Amniotic epithelial cell (primary cell): ENCODE measurements at regions not wholly inside any gene's neighbourhood (a gene's known extent, or its start where the extent isn't known, plus 50 kb on each side); places are given as distances from the start of the nearest gene placed in this dataset.
A peak's percentile ranks its signal among the peaks of the same experiment; 100 is the strongest.

Source experiments
- DNase-seq: peaks from one replicate; pipeline ENCODE4 v3.0.0-alpha.2; 2010; ENCODE audit warnings: low read depth

DNA sequence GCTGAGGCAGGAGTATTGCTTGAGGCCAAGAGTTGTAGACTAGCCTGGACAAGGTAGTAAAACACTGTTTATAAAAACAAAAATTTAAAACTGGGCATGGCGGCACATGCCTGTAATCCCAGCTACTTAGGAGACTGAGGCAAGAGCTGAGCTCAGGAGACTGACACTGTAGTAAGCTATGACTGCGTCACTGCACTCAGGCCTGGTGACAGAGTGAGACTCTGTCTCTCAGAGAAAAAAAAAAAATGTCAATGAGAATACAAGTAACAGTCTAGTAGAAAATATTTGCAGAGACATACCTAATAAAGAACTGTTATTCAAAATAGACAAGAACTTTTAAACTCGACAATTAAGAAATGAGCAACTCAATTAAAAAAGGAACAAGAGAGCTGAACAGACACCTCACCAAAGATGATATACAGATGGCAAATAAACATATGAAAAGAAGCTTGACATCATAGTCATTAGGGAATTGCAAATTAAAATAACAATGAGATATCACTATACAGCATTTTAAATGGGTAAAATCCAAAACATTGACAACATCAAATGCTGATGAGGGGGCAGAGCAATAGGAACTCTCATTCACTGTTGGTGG is 624.3 kb upstream of the ZEB2 start:
- DNase-seq = no peak

DNA sequence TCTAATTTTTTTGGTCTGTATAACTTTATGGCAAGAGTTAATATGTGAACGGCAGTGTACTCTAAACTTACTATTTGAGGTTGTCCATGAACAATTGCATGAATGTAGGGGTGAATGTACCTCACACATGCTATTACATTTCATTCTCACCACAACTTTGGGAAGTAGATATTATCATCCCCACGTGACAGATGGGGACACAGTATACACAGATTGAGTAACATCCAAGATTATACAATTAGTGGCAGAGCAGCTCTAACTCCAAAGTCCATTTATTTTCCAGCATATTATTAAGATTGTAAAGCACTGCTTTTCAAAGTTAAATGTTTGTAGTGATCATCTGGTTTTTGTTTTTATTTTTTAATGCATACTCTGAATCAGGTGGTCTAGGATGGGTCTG is 622.1 kb upstream of the ZEB2 start:
- DNase-seq = peak; percentile 12

DNA sequence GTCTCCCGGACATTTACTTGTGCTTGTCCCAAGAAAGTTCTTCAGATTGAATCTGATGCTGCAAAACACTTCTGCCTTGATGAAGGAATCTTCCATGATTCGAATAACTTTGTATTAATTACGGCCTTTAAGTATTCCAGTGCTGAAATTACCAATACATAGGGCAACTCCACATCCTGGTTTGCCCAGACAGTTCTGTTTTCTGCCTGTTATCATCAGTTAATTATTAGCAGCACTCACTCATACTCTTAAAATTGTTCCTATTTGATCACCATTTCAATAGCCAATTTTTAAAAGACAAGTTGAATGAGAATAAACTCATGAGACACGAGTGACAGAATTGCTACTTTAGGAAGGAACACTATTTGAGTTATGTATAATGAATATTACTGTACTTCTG is 620.7 kb upstream of the ZEB2 start:
- no peak for DNase-seq

DNA sequence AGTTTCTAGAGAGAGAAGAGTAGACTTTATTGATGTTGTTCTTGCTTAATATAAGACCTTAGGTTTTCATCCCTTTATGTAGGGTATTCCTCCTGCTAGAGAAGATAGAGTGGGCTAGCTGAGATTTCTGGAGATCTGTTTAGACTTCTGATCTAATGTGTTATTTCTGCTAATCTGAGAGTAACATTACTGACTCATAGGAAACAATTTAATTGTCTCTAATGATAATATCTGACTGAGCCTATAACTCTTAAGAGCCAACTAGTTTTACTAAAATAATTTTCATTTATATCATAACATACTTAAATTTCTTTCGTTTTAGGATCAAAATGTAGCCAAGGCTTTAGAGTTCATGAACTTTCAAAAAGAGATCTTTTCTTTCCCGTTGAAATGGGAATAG is 618.7 kb upstream of the ZEB2 start:
- no peak for DNase-seq

DNA sequence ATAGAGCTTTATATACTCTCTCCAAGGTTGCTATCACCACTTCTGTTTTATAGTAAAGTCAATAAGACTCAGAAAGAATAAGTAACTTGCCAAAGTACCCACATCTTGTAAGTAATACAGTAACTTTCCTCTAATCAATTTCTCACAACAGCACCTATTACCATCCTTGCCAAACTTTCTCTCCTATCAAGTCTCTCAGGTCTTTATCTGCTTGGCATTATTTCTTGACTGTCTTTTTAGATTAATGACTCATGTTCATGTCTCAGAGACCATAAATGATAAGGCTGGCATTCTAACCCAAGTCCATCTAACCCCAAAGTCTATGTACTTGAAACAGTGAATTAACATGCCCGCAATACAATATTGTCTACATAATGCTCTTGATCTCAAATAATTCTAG is 618.0 kb upstream of the ZEB2 start:
- no peak for DNase-seq

DNA sequence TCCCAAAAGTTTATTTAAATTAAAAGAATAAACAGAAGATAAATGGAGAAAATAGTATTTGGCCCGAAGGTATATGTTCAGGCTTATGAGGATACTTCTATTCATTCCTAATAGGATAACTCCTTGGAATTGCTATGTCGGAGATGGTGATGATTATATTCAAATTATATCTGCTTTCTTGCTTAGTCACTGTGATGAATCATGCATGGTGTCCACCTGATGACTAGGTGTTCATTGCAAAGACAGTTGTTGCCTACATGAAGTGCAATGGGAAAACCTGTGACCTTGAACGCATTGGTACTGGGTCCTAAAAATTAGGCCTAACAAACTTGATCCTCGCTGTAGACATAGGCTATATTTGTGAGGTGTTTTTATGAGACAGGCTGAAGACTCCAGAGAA is 617.3 kb upstream of the ZEB2 start:
- DNase-seq = no peak

DNA sequence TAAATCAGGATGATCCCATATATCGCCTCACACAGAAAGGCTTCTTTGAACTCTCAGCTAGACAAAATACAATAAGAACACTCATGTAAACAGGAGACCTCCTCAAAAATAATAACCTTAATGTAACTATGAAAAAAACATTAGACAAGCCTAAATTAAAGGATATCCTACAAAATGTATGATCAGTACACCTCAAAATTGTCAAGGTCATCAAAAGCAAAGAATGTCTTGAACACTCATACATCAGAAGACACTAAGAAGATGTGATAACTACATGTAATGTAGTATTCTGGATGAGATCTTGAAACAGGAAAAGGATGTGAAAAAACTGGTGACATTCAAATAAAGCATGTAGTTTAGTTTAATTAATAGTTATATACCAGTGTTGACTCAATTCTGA is 616.8 kb upstream of the ZEB2 start:
- DNase-seq = no peak

DNA sequence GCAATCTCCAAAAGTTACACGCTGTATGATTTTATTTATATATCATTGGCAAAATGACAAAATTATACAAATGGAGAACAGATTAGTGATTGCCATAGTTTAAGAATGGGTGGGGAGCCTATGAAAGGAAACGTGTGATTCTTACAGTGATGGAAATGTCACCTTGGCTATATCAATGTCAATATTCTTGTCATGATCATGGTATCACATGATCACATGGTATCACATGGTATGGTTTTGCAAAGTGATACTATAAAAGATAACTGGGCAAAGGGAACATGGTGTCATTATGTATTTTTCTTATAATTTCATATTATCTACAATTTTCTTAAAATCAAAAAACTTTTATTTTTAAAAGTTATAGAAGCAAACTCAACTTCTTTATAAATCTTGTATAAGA is 606.2 kb upstream of the ZEB2 start:
- no peak for DNase-seq

DNA sequence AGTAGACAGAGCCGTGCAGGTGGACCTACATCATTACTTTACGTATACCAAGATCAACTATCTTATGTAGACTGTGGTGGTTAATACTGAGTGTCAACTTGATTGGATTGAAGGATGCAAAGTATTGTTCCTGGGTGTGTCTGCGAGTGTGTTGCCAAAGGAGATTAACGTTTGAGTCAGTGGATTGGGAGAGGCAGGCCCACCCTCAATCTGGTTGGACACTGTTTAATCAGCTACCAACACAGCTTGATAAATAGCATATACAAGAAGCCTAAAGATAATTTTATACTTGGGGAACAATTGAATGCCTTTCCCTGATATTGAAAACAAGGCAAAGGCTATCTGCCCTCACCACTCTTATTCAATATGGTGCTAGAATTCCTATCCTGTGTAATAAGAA is 604.2 kb upstream of the ZEB2 start:
- DNase-seq = no peak

DNA sequence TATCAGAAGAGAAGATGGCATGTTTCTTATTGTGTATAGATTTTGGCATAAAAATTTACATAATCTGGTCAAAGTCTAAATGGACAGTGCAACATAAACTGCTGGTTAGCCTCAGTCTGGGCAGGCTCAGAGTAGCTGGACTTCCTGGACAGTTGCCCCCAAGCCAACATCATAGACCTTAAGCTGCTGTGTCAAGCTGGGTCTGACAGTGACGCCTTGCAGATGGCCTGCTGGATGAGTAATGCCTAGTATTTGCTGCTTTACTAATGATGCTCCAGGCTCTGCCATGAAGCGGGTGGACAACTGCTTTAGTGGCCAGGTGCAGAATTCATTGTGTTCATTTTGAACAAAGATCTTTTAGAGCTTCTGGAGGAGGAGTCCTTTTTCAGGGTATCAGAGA is 603.7 kb upstream of the ZEB2 start:
- peak; percentile 63 for DNase-seq

DNA sequence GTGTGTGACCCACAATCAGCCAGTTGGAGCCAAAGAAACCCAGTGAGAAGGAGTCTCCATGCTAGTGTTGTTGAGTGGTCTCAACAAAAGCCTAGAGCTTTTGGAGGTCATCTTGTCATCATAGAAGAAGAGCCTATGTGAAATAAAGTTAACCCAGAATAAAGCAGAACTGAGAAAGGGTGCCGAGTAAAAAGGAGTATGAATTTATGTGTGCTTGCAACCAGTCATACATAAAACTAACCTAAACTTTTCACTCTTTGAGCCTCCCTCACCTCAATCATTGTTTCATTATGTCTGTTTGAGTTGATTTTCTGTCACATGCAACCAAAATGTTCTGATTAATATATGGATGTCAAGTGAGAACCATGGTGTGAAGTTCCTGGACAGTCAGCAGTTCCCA is 599.3 kb upstream of the ZEB2 start:
- DNase-seq = no peak

DNA sequence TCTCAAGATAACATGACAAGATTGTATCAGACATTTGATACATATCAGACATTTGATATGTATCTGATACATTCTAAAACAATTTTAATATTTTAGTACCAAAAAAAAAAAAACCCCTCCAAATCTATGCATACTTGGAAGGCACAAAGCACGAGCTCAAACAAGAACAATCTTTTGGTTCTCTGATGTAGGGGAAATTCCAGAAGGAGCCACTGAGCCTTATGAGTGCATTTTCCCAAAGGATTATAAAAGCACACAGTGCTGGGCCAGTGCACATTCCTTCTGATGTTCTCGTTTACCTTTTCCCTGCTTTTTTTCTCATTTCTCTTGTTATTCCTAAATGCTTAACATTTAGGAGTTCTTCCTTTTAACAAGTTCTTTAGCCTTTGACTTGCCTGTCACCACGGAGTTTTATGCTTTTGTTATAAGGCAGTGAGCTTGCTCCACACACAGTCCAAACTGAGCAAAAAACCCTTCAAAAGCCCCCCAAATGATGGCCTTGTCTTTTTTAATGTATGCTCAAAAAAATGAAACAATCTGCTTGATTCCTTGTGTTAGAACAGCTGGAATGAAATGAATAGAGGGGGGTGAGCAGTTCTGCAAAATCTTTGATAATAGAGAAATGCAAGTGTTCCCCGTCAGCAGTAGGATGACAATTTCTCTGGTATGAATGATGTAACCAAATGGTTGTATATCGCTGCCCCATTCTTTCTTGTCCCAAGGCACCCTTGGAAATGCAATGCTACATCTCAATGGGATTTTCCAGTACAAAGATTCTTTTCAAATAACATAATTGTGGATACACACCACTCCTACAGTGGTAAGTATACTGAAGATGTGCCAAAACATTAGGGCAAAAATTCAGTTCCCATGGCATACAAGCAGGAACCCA is 597.2 kb upstream of the ZEB2 start:
- no peak for DNase-seq

DNA sequence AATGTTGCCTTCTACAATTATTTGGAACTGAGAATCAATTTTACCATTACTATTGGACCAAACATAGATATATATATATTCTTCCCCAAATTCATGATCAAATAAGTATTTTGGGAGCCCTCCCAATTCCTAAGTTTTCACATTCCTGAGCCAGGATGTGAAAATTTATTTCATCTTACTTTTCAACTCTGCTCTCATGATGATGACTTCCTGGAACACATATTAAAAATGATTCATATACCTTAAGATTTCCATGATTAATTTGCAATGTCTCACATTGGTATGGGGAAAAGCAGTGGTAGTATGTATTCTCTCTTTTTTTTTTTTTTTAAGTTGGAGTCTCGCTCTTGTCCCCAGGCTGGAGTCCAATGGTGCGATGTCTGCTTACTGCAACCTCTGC is 596.1 kb upstream of the ZEB2 start:
- DNase-seq = no peak

DNA sequence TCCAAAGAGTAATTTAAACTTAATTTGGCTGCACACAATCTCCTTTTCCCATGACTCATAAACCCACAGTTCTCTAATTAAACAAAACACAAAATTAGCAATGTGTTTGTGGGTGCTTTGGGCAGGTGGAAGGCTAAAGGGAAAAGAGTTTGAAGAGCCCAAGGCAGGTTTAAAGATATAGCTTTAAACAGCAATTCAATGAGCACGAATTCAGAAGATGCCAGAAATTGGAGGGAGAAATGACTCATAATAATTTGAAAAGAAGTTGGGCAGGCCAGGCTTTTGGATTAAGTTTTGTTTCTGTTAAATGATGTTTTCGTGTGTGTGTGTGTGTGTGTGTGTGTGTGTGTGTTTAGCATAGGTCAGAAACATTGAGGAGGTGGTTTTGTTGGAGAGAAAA is 594.8 kb upstream of the ZEB2 start:
- no peak for DNase-seq

DNA sequence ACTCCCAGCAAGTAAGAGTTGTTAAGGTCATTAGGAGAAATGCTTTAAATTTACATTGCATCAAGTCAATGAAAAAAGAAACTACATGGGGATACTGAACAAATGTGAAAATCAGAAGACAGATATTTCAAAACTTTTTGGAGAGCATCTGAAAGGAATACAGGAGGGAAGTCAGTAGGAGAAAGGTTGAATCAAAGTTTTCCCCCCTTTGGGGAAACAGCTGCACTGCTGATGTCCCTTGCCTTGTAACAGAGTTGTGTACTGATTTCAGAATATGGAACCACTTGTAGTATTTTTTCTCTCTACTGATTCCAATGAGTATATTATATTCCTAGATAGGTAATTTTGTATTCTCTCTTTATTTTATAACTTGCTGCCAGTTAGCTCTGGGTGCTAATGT is 592.5 kb upstream of the ZEB2 start:
- DNase-seq = no peak

DNA sequence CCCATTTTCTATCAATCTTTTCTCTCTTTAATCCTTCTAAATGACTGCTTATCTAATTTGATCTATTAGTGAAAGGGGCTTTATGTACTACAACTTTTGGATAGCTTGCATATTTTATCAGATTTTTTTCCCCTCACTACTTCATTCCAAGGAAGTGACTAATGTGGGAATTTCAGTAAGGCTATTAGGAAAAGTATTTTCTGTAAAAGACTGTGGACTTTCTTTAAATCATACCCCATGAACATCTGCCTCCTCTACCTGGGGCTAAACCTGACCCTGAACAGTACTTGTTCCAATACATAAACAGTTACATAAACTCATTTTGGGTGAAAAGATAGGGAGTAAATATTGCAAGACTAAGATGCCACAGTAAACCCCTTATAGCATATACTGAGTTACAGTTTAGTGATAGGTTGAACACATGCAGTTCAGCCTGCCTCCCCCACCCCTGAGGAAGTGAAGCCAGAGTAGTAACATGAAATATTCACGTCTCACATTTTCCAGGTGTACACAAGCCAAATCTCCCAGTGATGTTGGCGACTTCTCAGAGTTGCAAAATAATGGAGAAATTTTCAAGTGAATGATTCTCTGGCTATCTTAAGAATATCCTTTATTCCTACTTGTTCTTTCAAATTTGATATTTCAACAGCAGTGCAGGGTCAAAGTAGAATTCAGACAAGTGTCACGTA is 590.9 kb upstream of the ZEB2 start:
- DNase-seq = peak; percentile 49

DNA sequence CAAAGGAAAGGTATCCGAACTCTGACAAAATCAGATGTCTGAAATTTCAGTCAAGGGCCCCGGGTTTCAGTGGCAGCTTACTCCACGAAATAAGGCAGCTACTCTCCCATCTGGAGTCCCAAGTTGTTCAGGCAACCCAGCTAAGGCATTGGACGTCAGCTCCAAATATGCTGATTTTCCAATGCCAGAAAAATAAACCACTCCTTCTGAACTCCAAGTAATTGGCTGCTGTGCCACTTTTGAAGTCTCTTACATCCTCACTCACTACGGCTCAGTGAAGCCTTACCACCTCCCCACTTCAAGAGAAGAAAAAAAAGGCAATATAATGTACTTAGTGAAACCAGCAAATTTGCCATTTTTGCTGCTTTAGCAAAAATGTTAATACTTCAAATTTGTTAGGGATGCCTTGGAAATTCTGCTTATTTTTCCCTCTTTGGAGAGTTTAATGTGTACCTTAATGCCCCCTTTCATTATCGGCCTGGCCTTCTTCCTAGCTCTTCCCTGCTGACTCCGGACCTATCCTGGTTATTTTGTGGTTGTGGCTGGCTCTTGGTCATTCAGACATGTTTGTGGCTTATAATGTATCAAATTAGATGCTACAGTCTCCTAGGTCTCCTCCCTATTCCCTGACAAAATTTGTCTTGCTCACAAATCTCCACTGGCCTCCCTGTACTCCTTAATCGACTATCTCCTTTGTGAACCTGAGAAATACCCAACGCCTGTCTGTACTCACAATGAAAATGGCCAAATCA is 589.2 kb upstream of the ZEB2 start:
- no peak for DNase-seq

DNA sequence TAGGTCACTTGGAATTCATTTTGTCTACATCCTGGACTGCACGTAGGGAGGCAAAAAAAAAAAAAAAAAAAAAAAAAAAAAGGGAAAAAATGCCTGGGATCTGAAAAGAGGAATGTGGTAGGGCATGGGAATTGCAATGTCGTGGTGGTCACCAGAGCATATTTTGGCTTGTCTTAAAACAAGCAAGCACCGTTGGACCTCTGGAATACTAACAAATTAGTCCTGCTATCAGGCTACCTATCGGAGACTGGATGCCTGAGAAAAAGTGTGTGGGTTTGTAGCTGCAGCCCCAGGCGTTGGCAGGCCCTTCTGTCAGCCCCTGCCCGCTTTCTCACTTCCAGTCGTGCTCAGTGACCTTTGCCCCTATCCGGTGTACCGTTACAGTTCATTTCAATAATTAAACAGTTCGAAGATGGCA is 588.5 kb upstream of the ZEB2 start:
- DNase-seq = no peak

DNA sequence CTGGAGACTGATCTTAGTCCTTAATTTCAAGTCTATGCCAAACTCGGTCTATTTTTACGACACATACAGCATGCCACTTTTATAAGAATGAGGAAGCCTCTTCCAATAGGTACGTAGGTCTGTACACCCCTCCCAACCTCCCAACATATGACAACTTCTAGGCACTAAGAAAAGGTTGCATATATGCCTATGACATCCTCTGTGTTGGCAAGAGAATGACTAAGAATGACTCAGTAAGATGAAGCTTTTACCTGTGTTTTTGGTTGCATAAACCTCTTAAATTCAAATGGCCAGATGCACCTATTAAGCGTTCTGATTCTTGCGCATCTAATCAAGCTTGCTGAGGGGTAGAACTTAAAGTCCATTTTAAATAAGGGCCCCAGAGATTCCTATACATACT is 586.4 kb upstream of the ZEB2 start:
- no peak for DNase-seq

DNA sequence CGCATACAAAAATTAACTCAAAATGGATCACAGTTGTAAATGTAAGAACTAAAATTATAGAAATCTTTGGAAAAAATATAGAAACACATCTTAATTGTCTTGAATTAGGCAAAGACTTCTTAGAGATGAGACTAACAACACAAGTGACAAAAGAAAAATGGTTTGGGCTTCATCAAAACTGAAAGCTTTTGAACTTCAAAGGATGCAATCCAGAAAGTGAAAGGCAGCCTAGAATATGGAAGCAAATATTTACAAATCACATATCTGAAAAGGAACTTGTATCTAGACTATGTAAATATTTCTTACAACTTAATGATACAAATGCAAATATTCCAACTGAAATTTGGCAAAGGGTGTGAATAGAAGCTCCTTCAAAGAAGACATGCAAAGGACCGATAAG is 582.8 kb upstream of the ZEB2 start:
- DNase-seq = no peak

DNA sequence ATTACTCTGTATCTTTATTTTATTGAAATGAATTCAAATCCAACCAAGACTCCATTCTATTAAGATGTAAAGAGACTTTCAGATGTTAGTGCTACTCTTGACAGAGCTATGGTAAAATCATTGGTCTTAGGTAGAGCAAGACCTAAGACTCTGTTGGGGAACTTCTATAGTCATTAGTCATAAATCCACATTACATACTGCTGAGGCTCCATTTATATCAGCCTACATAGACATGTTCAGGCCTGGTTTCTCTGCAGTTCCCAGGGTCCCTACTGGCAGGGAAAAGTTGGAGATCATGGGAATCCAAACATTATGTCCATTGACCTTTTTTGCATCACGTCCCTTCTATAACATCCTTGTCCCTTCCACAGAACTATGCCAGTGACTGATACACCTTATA is 580.4 kb upstream of the ZEB2 start:
- no peak for DNase-seq

DNA sequence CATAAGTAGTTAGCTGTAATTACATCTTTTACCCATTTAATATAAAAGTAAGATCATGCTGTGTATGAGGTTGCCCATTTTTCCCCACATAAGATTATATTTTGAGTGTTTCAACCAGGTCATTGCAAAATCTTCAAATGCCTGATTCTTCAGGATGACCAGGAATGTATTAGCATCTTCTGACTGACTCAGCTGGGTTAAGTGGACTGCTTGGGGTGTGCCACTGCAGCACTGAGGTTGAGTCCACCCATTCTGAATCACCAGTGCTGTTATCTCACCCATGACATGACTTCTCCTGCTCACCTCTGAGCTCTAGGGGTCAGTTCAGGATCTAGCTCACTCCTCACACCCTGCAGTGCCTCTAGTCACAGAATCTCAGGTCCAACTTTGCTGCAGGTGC is 576.7 kb upstream of the ZEB2 start:
- DNase-seq = peak; percentile 92
